ENCODE measurements at regions not wholly inside any gene's neighbourhood (a gene's known extent, or its start where the extent isn't known, plus 50 kb on each side); places are given as distances from the start of the nearest gene placed in this dataset.

DNA sequence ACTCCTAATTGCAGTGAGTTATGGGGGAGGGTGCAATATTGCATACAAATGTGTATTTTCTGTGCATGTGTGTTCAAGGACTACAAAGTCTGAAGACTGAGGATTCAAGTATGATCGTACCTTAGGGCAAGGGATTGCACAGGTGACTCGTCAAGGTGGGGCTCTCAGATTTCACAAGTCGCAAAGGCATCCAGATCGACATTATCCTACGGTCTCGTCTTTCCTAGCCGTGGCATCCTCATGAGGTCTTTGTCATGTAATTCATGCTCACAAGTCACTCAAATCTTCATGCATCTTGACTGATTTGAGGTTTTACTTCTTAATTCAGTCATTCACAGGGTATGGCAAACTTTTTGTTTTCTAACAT, 191.4 kb upstream of the HES1 start:
- Histone ChIP-seq H3K9me3 (no peaks in the 10 kb centered on the region), H3K4me1 (no peaks in the 10 kb centered on the region), H3K4me3 (no peak overlapping the region), H3K27me3 (no peaks in the 10 kb centered on the region), H3K27ac (no peak overlapping the region), H3K36me3 (replicated peaks in 1 of 2; ENCODE audit: insufficient read depth in 1 of 2, low read depth in 2 of 2) (no peaks in the 10 kb centered on the region)
- DNase-seq (no peak), ATAC-seq (no peak)
- TF ChIP-seq, protein P1, sequence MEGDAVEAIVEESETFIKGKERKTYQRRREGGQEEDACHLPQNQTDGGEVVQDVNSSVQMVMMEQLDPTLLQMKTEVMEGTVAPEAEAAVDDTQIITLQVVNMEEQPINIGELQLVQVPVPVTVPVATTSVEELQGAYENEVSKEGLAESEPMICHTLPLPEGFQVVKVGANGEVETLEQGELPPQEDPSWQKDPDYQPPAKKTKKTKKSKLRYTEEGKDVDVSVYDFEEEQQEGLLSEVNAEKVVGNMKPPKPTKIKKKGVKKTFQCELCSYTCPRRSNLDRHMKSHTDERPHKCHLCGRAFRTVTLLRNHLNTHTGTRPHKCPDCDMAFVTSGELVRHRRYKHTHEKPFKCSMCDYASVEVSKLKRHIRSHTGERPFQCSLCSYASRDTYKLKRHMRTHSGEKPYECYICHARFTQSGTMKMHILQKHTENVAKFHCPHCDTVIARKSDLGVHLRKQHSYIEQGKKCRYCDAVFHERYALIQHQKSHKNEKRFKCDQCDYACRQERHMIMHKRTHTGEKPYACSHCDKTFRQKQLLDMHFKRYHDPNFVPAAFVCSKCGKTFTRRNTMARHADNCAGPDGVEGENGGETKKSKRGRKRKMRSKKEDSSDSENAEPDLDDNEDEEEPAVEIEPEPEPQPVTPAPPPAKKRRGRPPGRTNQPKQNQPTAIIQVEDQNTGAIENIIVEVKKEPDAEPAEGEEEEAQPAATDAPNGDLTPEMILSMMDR (IDR thresholded peaks at IDR 0.05) = no peak
- no peak for TF ChIP-seq POLR2A (IDR thresholded peaks at IDR 0.05)
- WGBS, 2 donors = 81 to 88% methylated on average over 7 of the region's 7 CpGs
- intact Hi-C loops (cut with DNase I) = no loop called here

DNA sequence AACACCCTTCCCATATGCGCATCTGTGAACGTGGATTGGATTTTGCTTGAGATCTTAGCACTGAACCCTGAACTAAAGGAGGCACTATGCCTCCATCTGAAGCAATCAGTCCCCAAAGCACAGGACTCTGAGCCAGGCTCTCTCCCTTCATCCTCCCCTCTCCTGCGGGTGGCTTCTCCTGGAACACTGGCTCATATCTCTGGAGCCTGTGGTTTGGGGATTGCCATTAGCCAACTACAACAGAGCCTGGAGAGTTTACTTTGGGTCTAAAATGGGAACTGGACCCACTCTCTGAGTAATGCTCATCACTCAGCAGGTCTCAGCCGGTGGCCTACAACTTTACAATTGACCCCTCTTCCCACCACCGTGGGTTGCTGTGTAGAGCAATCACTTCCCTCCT, 190.8 kb upstream of the HES1 start:
- Histone ChIP-seq H3K27me3 (no peaks in the 10 kb centered on the region), H3K4me1 (no peaks in the 10 kb centered on the region), H3K27ac (no peak overlapping the region), H3K36me3 (replicated peaks in 1 of 2; ENCODE audit: insufficient read depth in 1 of 2, low read depth in 2 of 2) (no peaks in the 10 kb centered on the region), H3K4me3 (no peak overlapping the region), H3K9me3 (no peaks in the 10 kb centered on the region)
- WGBS, 2 donors = 83 to 93% methylated on average over 5 of the region's 5 CpGs
- no peak for ATAC-seq
- no peak for DNase-seq
- intact Hi-C loops (cut with DNase I) = no loop called here
- no peak for TF ChIP-seq POLR2A (IDR thresholded peaks at IDR 0.05)
- TF ChIP-seq, protein P1 (IDR thresholded peaks at IDR 0.05) = no peak

DNA sequence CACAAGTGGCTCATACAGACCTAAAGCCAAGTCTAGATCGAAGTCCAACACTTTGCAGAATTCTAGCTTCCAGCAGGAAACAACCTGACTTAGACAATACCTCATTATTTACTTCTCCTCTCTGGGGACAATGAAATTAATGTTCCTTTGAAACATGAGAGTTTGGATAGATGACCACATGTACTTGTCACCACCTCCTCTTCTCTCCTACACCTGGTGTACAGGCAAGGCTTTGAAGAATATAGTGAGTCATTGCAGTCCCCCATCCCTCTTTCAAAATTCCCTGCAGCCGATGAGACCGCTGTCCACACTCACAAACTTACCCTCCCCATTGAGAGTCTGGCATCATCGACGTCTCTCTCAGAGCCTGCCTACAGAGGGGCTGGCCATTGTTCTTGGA, 189.0 kb upstream of the HES1 start:
- intact Hi-C loops (cut with DNase I) = no loop called here
- no peak overlapping the region for H3K27ac ChIP-seq
- H3K36me3 ChIP-seq (replicated peaks in 1 of 2; ENCODE audit: insufficient read depth in 1 of 2, low read depth in 2 of 2) = no peaks in the 10 kb centered on the region
- ATAC-seq (peak; percentile 35), DNase-seq (no peak)
- no peak overlapping the region for H3K4me3 ChIP-seq
- no peaks in the 10 kb centered on the region for H3K4me1 ChIP-seq
- no peaks in the 10 kb centered on the region for H3K9me3 ChIP-seq
- no peak for TF ChIP-seq POLR2A (IDR thresholded peaks at IDR 0.05)
- TF ChIP-seq, protein P1 (IDR thresholded peaks at IDR 0.05) = no peak
- 42 to 57% methylated on average over 5 of the region's 5 CpGs for WGBS, 2 donors
- H3K27me3 ChIP-seq = no peaks in the 10 kb centered on the region

DNA sequence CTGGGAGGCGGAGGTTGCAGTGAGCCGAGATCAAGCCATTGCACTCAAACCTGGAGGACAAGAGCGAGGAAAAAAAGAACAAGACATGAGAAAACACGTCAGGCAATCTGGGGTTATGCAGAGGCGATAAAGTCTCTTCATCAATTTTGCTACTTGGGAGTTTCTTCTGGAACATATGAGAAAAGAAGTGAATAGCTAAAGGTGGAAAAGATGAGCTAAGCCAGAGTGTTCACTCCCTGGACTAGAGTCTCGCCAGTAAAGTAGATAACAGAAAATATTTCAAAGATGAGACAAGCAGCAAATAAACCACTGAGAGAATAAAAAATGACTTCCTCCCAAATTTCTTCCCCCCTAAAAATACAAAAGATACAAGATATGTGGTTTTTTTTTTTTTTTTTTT, 188.4 kb upstream of the HES1 start:
- no peaks in the 10 kb centered on the region for H3K9me3 ChIP-seq
- TF ChIP-seq POLR2A (IDR thresholded peaks at IDR 0.05) = no peak
- TF ChIP-seq, protein P1 (IDR thresholded peaks at IDR 0.05) = no peak
- H3K36me3 ChIP-seq (replicated peaks in 1 of 2; ENCODE audit: insufficient read depth in 1 of 2, low read depth in 2 of 2) = no peaks in the 10 kb centered on the region
- H3K4me3 ChIP-seq = no peak overlapping the region
- DNase-seq (no peak), ATAC-seq (no peak)
- 85 to 87% methylated on average over 6 of the region's 6 CpGs for WGBS, 2 donors
- H3K27ac ChIP-seq = no peak overlapping the region
- H3K27me3 ChIP-seq = no peaks in the 10 kb centered on the region
- H3K4me1 ChIP-seq = no peaks in the 10 kb centered on the region
- intact Hi-C loops (cut with DNase I) = no loop called here

DNA sequence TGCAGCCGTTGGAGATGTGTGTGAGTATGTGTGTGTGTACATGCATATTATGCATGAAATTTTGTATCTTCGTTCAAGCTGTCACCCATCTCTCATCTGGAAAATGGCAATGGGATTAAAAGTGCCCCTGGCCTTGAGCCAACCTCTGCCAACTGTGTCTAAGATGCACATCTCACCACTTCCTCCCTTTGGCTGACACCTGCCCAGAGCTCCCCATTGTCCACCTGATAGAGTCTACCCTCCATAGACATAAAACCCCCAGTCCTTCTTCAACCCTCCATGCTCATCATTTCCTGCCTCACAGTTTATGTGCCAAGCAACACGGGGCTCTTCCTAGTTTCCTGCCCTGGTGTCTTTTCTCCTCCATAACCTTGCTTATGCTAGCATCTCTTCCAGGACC, 187.5 kb upstream of the HES1 start:
- no peaks in the 10 kb centered on the region for H3K27me3 ChIP-seq
- no peaks in the 10 kb centered on the region for H3K36me3 ChIP-seq (replicated peaks in 1 of 2; ENCODE audit: insufficient read depth in 1 of 2, low read depth in 2 of 2)
- DNase-seq (no peak), ATAC-seq (no peak)
- no peak overlapping the region for H3K27ac ChIP-seq
- TF ChIP-seq, protein P1 (IDR thresholded peaks at IDR 0.05) = no peak
- TF ChIP-seq POLR2A (IDR thresholded peaks at IDR 0.05) = no peak
- 71 to 83% methylated on average over 3 of the region's 3 CpGs for WGBS, 2 donors
- intact Hi-C loops (cut with DNase I) = no loop called here
- no peak overlapping the region for H3K4me3 ChIP-seq
- H3K4me1 ChIP-seq = no peaks in the 10 kb centered on the region
- no peaks in the 10 kb centered on the region for H3K9me3 ChIP-seq
